ENCODE measurements at regions not wholly inside any gene's neighbourhood (a gene's known extent, or its start where the extent isn't known, plus 50 kb on each side); places are given as distances from the start of the nearest gene placed in this dataset.

DNA sequence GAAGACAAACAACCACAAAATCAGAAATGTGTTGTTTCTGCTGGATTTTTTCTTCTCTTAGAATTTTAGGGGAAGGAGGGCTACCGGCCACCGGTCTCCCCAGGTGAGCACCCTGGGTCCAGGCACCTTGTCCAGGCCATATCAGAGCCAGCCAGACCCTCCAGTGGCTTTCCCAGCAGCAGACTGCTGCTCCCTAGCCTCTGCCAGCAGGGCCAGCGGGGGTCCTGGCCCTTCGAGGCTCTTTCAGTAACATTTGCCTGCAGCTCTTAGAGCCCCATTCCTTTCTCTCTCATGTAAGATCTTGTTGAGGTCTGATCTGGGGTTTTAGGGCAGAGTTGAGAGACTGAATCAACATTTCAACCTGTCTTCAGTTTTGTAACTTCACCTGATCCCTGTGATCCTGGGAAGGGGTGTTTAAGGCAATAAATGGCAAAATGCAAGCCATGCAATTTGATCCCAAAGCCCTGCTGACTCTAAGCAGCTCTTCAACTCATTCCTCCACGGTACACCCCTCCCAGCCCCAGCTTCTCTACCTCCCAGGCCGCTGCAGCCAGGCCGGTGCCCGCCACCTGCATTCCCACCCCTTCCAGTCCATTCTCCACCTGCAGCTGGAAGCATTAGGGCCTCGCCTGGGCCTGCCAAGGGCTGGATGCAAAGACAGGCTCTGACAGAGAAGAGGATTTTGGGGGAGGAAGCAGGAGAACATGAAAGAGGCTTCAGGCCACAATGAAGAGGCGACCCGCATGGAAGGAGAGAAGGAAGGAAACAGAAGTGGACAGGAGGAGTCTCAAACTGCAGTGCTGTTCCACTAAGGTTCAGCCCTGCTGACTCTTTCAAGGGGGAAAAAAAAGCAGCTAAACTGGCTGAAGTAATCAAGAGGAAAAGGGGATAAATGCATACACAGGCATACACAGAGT lies 113.0 kb upstream of the FGF3 start:
- Histone ChIP-seq H3K4me2 (ENCODE audit: low read depth, low read length) (no peak overlapping the region), H4K20me1 (ENCODE audit: insufficient read depth, low read length) (no peaks in the 10 kb centered on the region), H3K9ac (ENCODE audit: insufficient read depth, low read depth, low read length) (no peak overlapping the region), H2AFZ (ENCODE audit: low read length) (no peak overlapping the region), H3K4me1 (ENCODE audit: insufficient read depth, low read length) (no peaks in the 10 kb centered on the region), H3K27me3 (ENCODE audit: control insufficient read depth in 1 of 2, insufficient read depth in 2 of 2, low read length in 2 of 2) (peaks cover 6 to 25% of the 10 kb centered on the region in 2 experiments; a peak in 3 of 5 replicates), H3K4me3 (replicated peaks in 1 of 3; ENCODE audit: insufficient read depth in 1 of 3, low read depth in 2 of 3, low read length in 3 of 3) (no peak overlapping the region), H3K9me3 (ENCODE audit: low read length) (no peaks in the 10 kb centered on the region), H3K36me3 (replicated peaks in 1 of 2; ENCODE audit: control insufficient read depth in 1 of 2, insufficient read depth in 2 of 2, low read length in 2 of 2) (no peaks in the 10 kb centered on the region), H3K79me2 (ENCODE audit: insufficient read depth, low read length) (no peaks in the 10 kb centered on the region), H3K27ac (ENCODE audit: extremely low read length, insufficient read depth, low read length) (no peak overlapping the region)
- CTCF ChIA-PET (ENCODE audit: low intra/inter-chr PET ratio, low total read pairs) = no interaction called here
- no peak for TF ChIP-seq KDM3A (CRISPR knock-in tag; IDR thresholded peaks at IDR 0.05; ENCODE audit: low read depth)
- TF ChIP-seq, protein P1, sequence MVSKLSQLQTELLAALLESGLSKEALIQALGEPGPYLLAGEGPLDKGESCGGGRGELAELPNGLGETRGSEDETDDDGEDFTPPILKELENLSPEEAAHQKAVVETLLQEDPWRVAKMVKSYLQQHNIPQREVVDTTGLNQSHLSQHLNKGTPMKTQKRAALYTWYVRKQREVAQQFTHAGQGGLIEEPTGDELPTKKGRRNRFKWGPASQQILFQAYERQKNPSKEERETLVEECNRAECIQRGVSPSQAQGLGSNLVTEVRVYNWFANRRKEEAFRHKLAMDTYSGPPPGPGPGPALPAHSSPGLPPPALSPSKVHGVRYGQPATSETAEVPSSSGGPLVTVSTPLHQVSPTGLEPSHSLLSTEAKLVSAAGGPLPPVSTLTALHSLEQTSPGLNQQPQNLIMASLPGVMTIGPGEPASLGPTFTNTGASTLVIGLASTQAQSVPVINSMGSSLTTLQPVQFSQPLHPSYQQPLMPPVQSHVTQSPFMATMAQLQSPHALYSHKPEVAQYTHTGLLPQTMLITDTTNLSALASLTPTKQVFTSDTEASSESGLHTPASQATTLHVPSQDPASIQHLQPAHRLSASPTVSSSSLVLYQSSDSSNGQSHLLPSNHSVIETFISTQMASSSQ (IDR thresholded peaks at IDR 0.05; ENCODE audit: low read depth) = no peak
- TF ChIP-seq, protein P1 (CRISPR knock-in tag; IDR thresholded peaks at IDR 0.05; ENCODE audit: borderline replicate concordance) = no peak
- TF ChIP-seq JUN (CRISPR knock-in tag; IDR thresholded peaks at IDR 0.05) = no peak
- TF ChIP-seq NFE2L2 (IDR thresholded peaks at IDR 0.05; ENCODE audit: low read length) = no peak
- no peak for TF ChIP-seq ZSCAN12 (CRISPR knock-in tag; IDR thresholded peaks at IDR 0.05)
- TF ChIP-seq SSRP1 (CRISPR knock-in tag; IDR thresholded peaks at IDR 0.05) = no peak
- in situ Hi-C loops (cut with HindIII; ENCODE audit: extremely low pct_ligation_motif_present, low pct_unique_long_range_greater_than_20kb) = no loop called here
- 25% methylated on average over 11 of the region's 11 CpGs for whole genome bisulfite sequencing (ENCODE audit: low lambda C conversion rate)
- FAIRE-seq (no peak), DNase-seq (ENCODE audit: low spot score) (no peak), ATAC-seq (no peak)
- intact Hi-C loops (cut with micrococcal nuclease; ENCODE audit: unreplicated experiment) = no loop called here
- POLR2A ChIA-PET = no interaction called here
- no TSS peak for BruUV-seq (replicated peaks)

Measured in HepG2 (cell line).